NCI-H128 (cell line): ENCODE measurements at regions not wholly inside any gene's neighbourhood (a gene's known extent, or its start where the extent isn't known, plus 50 kb on each side); places are given as distances from the start of the nearest gene placed in this dataset.
"Not testable (repeated sequence)": the region's sequence is repeated elsewhere in the genome, so short reads cannot be mapped to it uniquely, and the experiment has no call there.

ENCODE experiments used
- DNase-seq: peaks from one replicate; lab custom pipeline; 2025; ENCODE audit not compliant: unreplicated experiment; lab: John Stamatoyannopoulos, UW

DNA sequence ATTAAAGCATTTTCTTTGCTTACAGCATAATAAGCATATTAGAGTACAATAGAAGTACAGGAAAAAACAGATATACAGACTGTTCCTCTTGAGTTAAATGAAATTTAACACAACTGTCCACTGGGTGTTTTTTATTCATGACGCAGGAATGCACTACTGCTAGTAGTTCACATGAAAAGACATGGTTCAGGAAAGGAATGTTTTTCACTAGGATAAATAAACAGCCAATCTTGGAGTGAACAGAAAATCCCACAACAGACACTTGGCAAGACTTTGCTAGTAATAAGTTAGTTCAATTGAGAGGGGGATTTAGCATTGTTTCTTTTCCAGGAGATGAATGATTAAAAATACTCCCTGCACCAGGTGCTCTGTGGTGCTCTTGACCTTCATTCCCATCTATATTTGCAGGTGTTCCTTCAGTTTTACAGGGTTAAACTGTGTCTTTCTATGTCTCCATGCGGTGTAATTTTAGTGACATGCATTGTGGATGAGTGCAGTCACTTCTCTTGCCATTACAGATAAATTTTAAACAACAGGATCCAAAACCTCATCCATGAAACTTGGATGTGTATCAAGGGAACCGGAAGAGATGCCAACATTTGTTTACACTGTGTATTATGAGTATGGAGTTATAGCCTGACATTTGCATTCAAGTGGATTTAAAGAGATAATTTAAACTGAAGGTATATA, 796.6 kb downstream of the DSC3 start:
- DNase-seq, result no peak

GRCh38 chr18:30234755-30235154, 807.8 kb downstream of the DSC3 start:
- no peak for DNase-seq

- DNase-seq, result no peak
These were observed 831.4 kb downstream of the DSC3 start for GRCh38 chr18:30211112-30211511.

DNA sequence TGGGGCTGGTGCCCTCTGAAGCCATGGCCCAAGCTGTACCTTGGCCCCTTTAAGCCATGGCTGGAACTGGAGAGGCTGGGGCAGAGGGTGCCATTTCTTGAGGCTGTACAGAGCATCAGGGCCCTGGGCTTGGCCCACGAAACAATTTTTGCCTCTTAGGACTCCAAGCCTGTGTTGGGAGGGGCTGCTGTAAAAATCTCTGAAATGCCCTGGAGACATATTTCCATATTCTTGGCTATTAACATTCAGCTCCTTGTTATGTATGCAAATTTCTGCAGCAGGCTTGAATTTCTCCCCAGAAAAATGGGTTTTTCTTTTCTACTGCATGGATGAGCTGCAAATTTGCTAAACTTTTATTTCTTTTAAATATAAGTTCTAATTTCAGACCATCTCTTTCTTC, 834.0 kb downstream of the DSC3 start:
- DNase-seq, result no peak

GRCh38 chr18:30192216-30192615, 850.3 kb downstream of the DSC3 start:
- DNase-seq, result no peak

DNA sequence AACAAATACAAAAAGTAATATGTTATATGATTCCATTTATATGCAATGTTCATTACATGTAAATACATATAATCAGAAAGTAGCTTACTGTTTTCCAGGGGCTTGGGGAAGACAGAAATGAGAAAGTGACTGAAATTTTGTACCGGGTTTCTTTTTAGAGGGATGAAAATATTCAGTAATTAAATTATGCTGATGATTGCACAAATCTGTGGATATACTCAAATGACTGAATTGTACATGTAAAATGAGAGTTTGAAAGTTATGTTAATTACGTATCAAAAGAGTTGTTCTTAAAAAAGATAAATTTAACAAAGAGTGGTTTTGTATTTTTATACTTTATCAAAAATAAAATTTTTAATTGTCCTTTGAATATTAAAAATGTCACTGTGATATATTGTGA, 856.3 kb downstream of the DSC3 start:
- no peak for DNase-seq

DNA sequence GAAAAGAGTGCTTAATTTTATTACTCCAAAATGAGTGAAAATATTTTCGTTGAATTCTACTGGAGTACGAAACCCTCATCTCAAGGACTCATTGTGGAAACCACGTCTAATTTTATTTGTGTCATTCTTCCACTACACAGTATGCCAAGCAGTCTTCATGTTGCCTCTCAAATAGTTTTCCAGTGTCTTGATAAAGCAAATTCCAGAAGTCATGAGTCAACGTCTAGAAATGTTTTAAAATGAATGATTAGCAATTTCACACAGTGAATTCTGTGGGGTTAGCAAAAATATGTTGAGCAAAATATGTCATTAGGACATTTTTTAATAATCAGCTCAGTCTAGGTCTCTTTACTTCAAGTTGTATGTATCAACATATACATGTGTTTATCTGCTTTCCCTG, 865.5 kb downstream of the DSC3 start:
- DNase-seq, result no peak

DNA sequence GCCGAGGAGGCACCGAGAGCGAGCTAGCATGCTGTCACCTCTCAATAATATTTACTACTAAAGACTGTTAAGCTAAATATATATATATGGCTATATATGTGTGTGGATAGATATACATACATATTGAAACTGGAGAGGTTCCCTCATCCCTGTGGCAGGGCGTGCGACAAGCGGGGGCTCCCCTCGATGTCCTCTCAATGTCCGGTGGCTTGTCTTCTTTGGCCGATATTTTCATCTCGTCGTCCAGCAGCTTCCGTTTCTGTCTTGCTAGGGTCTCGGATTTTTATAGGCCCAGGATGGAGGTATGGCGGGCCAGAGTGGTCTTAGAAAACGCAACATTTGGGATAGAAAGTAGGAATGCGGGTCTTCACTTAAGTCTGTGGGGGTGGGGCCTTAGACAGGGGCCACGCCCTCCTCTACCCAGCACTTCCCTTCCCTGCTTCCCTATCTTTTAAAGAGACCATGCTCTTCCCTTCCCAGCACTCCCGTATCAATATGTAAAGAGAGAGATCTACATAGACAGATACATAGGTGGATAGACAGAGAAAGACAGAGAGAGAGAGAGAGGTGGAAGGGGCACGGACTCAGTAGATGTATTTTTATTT, 866.8 kb downstream of the DSC3 start:
- no peak for DNase-seq

DNA sequence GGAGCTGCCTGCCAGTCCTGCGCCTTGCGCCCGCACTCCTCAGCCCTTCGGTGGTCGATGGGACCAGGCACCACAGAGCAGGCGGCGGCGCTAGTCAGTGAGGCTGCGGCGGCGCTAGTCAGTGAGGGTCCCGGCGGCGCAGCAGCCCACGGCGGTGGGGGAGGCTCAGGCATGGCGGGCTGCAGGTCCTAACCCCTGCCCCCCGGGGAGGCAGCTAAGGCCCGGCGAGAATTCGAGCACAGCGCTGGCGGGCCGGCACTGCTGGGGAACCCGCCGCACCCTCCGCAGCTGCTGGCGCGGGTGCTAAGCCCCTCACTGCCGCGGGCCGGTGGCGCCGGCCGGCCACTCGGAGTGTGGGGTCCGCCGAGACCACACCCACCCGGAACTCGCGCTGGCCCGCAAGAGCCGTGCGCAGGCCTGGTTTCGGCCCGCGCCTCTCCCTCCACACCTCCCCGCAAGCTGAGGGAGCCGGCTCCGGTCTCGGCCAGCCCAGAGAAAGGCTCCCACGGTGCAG, 867.4 kb downstream of the DSC3 start:
- no peak for DNase-seq

- no peak for DNase-seq
These were observed 879.0 kb downstream of the DSC3 start for GRCh38 chr18:30163573-30163972.

DNA sequence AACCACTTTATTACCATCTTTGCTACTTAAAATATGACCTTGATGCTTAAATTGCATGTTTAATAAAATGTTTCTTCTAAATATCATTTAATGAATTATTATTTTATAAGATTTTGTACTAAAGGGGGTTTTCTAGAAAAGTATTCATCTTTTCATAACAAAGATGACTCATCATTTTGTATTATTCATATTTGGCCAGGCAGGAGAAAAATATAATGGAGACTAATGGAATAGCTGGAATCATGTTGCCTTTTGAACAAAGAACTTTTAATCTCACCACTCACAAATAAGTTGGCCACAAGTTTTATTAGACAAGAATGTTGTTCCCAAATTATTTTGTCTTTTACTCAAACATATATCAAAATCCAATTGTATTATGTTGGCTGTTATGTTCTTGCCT, 882.4 kb downstream of the DSC3 start:
- no peak for DNase-seq

GRCh38 chr18:30150586-30151250, 891.8 kb downstream of the DSC3 start:
- DNase-seq, result no peak

GRCh38 chr18:30149585-30149984, 893.0 kb downstream of the DSC3 start:
- DNase-seq, result no peak

DNA sequence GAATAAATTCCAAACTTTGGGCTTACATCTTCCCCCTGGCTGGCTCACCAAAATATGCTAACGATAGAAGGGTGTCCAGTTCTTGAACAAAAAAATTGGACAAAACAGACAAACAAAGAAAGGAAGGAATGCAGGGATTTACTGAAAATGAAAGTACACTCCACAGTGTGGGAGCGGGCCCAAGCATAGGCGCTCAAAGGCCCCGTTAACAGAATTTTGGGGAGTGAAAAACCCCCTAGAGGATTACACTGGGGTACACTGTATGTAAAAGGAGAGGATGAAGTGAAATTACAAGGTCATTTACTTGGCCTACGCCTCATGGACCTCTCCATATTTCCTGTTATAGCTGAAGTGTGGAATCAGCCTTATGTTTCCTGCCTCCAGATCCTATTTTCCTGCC, 899.7 kb downstream of the DSC3 start:
- no peak for DNase-seq

- DNase-seq, result no peak
These were observed 900.3 kb downstream of the DSC3 start for GRCh38 chr18:30142248-30142647.

GRCh38 chr18:30141506-30141905, 901.0 kb downstream of the DSC3 start:
- not testable (repeated sequence) for DNase-seq

GRCh38 chr18:30139631-30140287, 902.8 kb downstream of the DSC3 start:
- no peak for DNase-seq

DNA sequence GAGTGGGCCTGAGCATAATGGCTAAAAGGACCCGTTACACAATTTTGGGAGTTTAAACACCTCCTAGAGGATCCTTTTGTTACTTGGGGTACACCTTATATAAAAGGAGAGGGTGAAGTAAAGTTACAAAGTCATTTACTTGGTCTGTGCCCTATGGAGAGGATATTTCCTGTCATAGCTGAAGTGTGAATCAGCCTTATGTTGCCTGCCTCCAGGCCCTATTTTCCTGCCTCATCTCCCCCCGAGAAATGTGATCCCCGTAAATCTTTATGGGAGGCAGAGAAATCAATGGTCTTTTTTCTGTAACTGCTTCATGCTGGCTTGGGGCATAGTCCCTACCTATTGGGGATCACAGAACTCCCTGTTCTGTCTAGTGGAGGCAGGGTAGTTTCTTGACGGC, 906.6 kb downstream of the DSC3 start:
- no peak for DNase-seq

- DNase-seq, result no peak
These were observed 908.5 kb downstream of the DSC3 start for GRCh38 chr18:30134020-30134419.

DNA sequence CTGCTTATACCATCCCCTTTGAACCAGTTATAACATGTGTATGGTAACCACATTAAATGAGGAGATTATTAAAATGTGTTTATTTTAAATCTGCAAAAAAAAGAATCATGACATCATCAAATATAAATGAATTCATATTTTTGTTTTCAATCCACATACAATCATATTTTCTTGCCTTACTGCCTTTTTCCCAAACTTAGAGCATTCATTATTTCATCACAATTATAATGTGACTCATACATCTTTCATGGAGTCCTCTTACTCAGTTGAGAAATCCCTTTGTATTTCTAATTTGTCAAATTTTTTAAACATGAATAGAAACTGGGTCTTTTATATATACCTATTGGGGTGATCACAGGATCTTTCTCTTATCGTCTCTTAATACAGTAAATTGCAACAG, 909.6 kb downstream of the DSC3 start:
- no peak for DNase-seq

GRCh38 chr18:30121397-30121796, 921.1 kb downstream of the DSC3 start:
- DNase-seq, result no peak

DNA sequence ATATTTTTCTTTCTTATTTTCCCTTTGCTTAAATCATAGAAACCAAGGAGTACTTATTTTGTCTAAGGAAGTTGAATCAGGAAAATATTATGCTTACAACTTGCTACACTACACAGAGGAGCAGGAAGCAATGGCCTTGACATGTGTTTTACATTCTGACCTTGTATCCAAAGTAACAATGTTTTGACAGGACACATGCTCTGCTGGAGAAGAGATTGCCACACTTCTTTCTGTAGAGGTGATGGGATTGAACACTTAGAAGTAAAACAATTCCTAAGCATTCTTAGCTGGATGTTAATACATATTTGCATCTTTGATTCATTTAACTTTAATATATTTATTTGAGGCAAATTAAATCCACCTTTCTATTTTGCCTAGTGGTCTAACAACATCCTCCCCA, 929.1 kb downstream of the DSC3 start:
- no peak for DNase-seq
